HG02798 (cell line): ENCODE measurements at regions not wholly inside any gene's neighbourhood (a gene's known extent, or its start where the extent isn't known, plus 50 kb on each side); places are given as distances from the start of the nearest gene placed in this dataset.

Source experiments
- ATAC-seq: cut with Tn5 transposase; IDR thresholded peaks from one replicate; pipeline ENCODE4 v1.9.1; 2021; ENCODE audit warnings: mild to moderate bottlenecking; ENCODE audit not compliant: unreplicated experiment, poor library complexity

DNA sequence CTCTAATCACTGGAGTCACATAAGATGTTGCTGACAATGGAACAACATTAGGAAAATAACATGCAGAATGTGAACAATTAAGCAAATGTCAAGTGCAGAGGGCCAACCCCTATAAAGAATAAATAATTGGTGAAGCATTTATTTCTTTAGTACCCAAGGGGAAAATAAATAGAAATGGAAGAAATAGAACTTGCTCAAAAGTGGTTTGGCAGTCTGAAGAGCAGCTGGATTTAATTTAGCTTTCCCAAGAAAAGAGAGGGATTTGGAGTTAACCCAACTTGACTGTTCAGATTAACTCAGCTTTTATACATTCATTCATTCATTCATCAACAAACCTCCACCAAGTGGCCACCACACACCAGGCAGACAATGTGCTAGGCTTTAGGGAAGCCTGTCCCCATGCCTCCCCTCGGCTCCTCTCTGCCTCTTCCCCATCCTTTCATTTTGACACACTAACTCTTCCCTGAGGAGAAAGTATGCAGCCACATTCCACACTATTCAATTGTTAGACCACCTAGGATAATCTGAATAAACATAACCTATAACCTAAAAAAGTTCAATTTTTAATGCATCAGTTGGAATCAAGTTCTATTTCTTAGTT is 295.5 kb downstream of the AHR start:
- ATAC-seq, result no peak

GRCh38 chr7:17595546-17595945 is 297.1 kb downstream of the AHR start:
- no peak for ATAC-seq

DNA sequence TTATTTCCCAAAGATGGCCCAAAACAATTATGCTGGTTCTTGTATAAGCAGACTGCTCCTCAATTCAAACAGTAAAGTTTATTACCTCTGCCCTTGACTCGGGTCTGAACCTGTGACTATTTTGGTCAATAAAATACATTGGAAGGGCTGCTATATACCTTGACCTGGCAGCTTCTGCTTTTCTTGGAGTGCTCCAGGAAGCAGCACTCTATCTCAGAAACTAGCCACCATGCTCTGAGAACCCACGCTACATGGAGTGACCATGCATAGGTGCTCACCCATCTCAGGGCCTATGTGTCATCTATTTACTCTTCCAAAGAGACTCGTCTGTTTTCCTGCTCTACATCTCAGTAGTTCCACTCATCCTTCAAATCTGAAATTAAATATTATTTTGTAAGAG is 299.9 kb downstream of the AHR start:
- ATAC-seq, result no peak

- ATAC-seq, result no peak
Measured at GRCh38 chr7:17598846-17599245, 300.4 kb downstream of the AHR start.

DNA sequence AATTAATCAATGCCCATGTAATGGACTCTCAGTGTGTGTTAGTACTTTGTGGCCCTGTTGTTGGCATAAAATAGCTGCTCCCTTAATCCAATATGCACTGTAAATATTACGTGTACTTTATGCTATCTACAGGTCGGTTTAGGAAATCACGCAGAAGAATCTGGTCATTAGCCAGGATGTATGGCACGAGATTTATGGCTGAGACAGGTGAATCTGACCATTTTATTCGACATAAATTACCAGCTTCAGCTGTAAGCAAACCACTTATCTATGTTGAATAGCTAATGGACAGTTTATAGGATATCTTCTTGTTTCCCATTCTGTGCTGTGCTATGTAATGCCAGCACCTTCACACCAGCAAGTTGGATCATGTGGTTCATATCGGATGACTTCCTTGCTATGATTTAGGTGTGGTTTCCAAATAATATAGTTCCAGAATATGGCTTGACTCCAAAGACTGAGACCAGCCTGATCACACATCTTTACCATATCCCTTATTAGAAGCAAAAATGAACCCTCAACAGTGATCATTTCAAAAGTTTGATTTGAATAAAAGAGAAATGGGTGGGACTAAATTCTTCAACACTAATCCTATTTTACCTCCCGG is 301.4 kb downstream of the AHR start:
- no peak for ATAC-seq

DNA sequence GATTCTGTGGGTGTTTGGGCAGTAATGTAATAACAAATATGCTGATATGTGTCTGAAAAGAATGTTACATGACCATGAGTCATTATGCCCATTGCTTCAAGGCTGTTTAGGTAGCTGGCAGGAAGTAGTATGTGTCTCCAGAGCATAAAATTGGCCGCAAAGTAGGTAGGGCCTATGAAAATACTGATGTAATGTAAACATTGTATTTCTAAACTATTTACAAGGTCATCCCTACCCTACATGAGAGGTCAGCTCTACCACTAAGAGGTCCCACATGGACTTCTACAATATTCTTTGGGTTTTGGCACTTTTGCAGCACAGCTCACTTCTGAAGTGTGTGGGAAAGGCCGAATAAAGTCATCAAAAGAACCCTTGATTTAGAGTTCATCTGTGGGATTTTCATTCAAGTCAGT is 301.9 kb downstream of the AHR start:
- ATAC-seq, result no peak

DNA sequence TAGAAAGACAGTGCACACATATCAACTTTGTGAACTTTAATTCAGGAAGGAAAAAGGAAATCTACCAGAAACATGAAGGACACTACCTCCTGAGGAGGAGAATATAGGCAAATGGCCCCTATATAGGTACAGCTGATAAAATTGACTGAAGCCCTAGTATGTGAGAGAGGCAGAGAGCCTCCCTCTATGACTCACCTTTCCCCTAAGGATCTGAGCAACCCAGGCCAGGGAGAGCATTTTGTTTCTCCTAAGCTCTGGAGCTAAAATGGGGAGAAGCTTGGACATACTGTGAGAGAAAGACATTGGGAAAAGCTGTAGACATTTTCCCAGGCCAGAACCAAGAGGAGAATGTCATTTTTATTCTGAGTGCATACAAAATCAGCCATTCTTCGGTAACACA is 303.5 kb downstream of the AHR start:
- ATAC-seq, result no peak

DNA sequence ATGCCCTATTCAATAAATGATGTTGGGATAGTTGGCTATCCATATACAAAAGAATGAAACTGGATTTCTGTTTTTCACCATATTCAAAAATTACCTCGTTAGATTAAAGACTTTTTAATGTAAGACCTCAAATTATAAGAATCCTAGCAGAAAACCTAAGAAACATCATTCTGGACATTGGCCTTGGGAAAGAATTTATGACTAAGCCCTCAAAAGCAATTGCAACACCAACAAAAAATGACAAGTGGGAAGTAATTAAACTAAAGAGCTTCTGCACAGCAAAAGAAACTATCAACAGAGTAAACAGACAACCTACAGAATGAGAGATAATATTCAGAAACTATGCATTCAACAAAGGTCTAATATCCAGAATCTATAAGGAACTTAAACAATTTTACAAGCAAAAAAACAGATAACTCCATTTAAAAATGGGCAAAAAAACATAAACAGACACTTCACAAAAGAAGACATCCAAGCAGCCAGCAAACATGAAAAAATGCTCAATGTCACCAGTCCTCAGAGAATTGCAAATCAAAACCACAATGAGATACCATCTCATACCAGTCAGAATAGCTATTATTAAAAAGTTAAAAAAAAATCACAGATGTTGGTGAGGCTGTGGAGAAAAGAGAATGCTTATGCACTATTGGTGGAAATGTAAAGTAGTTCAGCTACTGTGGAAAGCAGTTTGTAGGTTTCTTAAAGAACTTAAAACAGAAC is 309.8 kb downstream of the AHR start:
- no peak for ATAC-seq

GRCh38 chr7:17611611-17612010 is 313.2 kb downstream of the AHR start:
- ATAC-seq, result no peak

DNA sequence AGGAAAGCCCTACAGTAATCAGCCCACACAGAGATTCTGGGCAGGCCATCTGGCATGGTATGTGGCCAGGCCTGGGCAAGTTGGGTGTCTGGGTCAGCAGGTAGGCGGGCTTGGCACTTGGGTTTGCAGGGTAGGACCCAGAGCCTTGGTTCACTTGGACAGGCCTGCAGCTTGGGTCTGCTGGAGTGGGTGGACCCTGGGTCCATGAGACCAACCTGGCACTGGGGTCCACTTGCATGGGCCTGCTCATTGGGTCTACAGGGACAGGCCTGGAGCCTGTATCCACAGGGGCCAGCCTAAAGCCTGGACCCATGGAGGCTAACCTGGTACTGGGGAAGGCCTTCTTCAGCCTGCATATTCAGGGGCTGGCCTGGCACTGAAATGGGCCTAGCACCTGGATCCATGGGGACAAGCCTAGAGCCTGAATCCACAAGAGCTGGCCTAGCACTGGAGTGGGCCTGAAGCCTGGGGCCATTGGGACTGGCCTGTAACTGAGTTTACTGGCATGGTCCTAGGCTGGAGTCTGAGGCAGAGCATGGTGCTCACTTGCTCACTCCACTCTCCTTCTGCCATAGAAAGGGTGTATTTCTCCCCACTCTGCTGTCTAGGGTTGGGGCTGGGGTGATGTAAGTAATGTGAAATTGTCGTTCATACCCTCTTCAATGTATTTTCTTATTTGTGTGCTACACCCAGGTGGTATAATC is 315.0 kb downstream of the AHR start:
- ATAC-seq, result no peak

DNA sequence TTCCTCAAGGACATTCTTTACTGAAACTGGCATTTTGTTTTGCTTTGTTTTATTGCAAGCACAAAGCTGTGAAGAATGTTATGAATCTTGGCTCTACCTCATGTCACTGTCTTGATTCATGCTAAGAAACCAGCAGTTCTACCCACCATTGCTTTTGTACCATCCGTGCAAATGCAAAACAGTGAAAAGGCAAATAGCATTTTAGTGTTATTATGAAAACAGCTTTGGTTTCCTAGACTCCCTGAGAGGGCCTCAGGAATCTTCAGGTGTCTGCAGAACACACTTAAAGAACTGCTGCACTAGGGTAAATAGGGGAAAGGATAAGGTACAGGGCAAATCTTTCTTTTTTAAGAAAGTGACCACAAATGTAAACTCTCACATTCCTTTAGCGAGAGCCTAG is 318.9 kb downstream of the AHR start:
- ATAC-seq, result no peak

GRCh38 chr7:17617857-17618651 is 319.6 kb downstream of the AHR start:
- ATAC-seq, result no peak

GRCh38 chr7:17618652-17618974 is 320.2 kb downstream of the AHR start:
- no peak for ATAC-seq

DNA sequence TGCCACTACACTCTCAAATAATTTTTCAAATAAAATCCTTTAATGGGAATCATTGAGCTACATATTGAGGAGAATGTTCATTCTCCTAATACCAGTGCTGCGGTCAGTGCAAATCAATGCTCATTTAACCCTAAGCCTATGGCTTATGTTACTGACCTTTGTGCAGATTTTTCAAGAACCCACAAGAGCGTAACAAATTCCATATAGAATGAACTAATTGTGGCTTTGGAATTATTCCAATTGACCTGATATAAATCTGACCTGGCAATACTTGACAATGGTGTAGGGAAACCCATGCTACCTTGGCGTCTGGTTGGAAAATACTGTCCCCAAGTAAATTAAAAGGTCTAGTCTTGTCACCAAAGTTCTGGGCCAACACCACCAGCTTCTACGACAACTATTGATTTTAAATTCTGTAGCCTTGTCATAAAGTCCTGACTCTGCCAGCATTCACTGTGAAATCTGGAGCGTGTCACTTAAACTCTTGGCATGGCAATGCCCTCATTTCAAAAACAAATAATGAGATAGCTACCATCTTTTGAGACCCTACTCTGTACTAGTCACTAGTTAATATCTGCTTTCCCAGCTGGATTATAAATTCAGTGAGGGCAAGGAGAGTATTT is 320.9 kb downstream of the AHR start:
- ATAC-seq, result no peak

GRCh38 chr7:17620566-17620965 is 319.7 kb downstream of the SNX13 start:
- no peak for ATAC-seq

DNA sequence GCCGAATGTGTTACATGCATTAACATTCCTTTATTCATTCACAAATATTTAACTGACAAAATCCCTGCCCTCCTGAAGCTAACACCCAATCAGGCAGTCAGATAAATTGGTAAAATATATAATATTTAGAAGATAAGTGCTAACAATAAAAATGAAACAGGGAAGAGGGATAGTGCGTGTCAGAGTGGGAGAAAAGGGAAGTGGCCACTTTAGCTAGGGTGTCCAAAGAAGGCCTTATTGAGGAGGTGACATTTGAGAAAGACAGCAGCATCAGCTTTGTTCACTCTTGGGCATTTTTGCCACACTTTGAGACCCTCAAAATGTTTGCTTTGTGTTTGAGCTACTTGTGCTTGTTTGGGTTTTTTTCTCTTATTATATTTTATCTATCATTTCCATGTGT is 317.8 kb downstream of the SNX13 start:
- no peak for ATAC-seq

DNA sequence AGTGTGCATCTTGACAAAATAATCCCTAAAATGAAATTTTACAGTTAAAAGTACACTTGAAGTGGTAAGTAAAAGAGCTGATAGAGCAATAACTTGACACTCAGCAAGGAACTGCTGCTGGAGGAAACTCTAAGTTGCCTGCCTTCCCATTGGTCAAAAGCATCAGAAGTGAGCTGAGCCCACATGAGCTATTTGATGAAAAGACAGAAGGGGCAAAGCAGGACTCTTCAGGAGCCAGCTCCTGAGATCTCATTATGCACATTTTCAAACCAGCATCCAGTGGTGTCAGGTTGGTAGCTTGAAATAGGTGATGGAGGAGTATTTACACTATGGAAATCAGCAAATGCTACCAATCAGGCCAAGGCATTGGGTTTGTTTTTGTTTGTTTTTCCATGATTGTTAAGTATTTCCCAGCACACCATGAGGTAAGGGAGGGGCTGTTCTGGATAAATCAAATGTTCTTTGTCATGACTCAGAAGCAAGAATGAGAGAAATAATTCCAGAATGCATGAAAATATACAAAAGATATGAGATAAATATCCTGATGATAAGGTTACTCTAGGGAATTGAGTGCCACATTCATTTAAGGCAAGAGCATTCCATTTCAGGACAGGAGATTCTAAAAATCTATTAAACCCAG is 316.6 kb downstream of the SNX13 start:
- no peak for ATAC-seq

GRCh38 chr7:17624379-17624778 is 315.9 kb downstream of the SNX13 start:
- no peak for ATAC-seq

- no peak for ATAC-seq
Measured at GRCh38 chr7:17625043-17625442, 315.3 kb downstream of the SNX13 start.

DNA sequence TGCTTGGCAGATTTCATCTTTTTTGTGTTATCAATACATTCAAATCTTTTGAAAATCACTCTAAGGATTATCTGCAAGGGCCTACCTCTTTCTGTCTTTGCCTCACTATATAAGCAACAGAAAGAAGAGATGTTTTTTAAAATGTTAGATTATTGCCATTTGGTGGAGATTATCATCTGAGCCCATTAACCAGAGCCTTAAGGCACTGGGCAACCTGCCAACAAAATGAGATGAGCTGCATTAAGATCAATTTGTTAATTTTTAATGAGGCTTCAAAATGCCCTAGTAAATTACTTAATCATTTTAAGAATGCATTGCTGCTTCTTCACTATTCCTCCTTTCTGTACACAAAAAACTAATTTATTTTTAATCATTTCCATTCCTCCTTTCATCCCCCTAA is 314.1 kb downstream of the SNX13 start:
- no peak for ATAC-seq
